VCaP (cell line): ENCODE measurements at regions not wholly inside any gene's neighbourhood (a gene's known extent, or its start where the extent isn't known, plus 50 kb on each side); places are given as distances from the start of the nearest gene placed in this dataset.

Experiments
- H3K27ac ChIP-seq: fragments of 450-650 bp; 2 replicates; pipeline ENCODE4 v1.5.1; 2017
- CTCF ChIP-seq: fragments of 450-650 bp; conservative IDR thresholded peaks from 2 replicates; pipeline ENCODE4 v1.5.1; 2017; ENCODE audit warnings: mild to moderate bottlenecking, moderate library complexity

GRCh38 chr6:14844411-14844810 lies 401.5 kb upstream of the JARID2 start:
- H3K27ac ChIP-seq, result no peak overlapping the region
- no peak for TF ChIP-seq CTCF

GRCh38 chr6:14848019-14848418 lies 397.9 kb upstream of the JARID2 start:
- no peak for TF ChIP-seq CTCF
- H3K27ac ChIP-seq, result no peak overlapping the region

- no peak for TF ChIP-seq CTCF
- H3K27ac ChIP-seq, result no peak overlapping the region
Observed at GRCh38 chr6:14849185-14849584, 396.7 kb upstream of the JARID2 start.

GRCh38 chr6:14851281-14851680 lies 394.6 kb upstream of the JARID2 start:
- no peak overlapping the region for H3K27ac ChIP-seq
- TF ChIP-seq CTCF, result no peak

- TF ChIP-seq CTCF, result no peak
- no peak overlapping the region for H3K27ac ChIP-seq
Observed at GRCh38 chr6:14852375-14852774, 393.5 kb upstream of the JARID2 start.

- H3K27ac ChIP-seq, result no peak overlapping the region
- no peak for TF ChIP-seq CTCF
Observed at GRCh38 chr6:14856177-14856576, 389.7 kb upstream of the JARID2 start.

- TF ChIP-seq CTCF, result no peak
- no peak overlapping the region for H3K27ac ChIP-seq
Observed at GRCh38 chr6:14857001-14857400, 388.9 kb upstream of the JARID2 start.

- no peak overlapping the region for H3K27ac ChIP-seq
- no peak for TF ChIP-seq CTCF
Observed at GRCh38 chr6:14857501-14857900, 388.4 kb upstream of the JARID2 start.
